MM.1S (cell line): ENCODE measurements at regions not wholly inside any gene's neighbourhood (a gene's known extent, or its start where the extent isn't known, plus 50 kb on each side); places are given as distances from the start of the nearest gene placed in this dataset.

Experiments used
- CTCF ChIP-seq: fragments of 300-600 bp; sonication (generic); IDR thresholded peaks from 2 replicates; pipeline ENCODE4 v1.5.1; 2016; ENCODE audit warnings: antibody characterized with exemption, low read length, mixed read lengths
- EZH2 ChIP-seq: fragments of 300-600 bp; sonication (generic); optimal IDR thresholded peaks from 2 replicates; pipeline ENCODE3; 2017; ENCODE audit warnings: low read depth, mild to moderate bottlenecking, antibody characterized with exemption, low read length, mixed read lengths

GRCh38 chr5:38165435-38165834 is 92.9 kb upstream of the EGFLAM start:
- TF ChIP-seq CTCF (no peak), EZH2 (no peak)
